GM12878 (cell line): ENCODE measurements at regions not wholly inside any gene's neighbourhood (a gene's known extent, or its start where the extent isn't known, plus 50 kb on each side); places are given as distances from the start of the nearest gene placed in this dataset.

Source experiments
- ATAC-seq: fragments of 200-7000 bp; cut with Tn5 transposase; 3 replicates; pipeline ENCODE4 v1.9.1; 2020; ENCODE audit warnings: mild to moderate bottlenecking, moderate library complexity
- BruUV-seq: library from RNA; stranded (reverse); fragments of 400-500 nt; replicated peaks from 2 replicates; lab custom pipeline; 2021; lab: Mats Ljungman, UMichigan
- CTCF ChIA-PET: fragments of 300-600 bp; sonication (Branson Sonifier 250); formaldehyde crosslinking; extraction: SDS; loops from one replicate; lab custom pipeline; 2021; ENCODE audit warnings: inconsistent platforms; lab: Yijun Ruan, JAX
- POLR2A ChIA-PET: fragments of 350-600 bp; formaldehyde crosslinking; extraction: SDS; loops from one replicate; lab custom pipeline; 2021; ENCODE audit warnings: inconsistent platforms; lab: Charles Lee
- RAD21 ChIA-PET: fragments of 300-600 bp; sonication (Branson Sonifier 250); formaldehyde crosslinking; loops from one replicate; lab custom pipeline; 2023; ENCODE audit warnings: antibody characterized with exemption; ENCODE audit not compliant: unreplicated experiment; lab: Charles Lee
- SMC1A ChIA-PET: fragments of 300-600 bp; sonication (Branson Sonifier 250); formaldehyde crosslinking; loops from one replicate; lab custom pipeline; 2023; ENCODE audit not compliant: unreplicated experiment, uncharacterized antibody; lab: Charles Lee
- DNase-seq: peaks from one replicate; pipeline ENCODE4 v3.0.0-alpha.2; 2011; ENCODE audit warnings: low read depth, low spot score
- FAIRE-seq: peaks from 3 replicates; lab custom pipeline; 2011; peaks lifted over from hg19 to GRCh38; lab: Jason Lieb, UNC
- H2AFZ ChIP-seq: 2 replicates; pipeline ENCODE4 v1.6.0; 2011; ENCODE audit warnings: low read depth, low read length, control low read depth; ENCODE audit not compliant: control insufficient read depth
- H3K27ac ChIP-seq: 2 replicates; pipeline ENCODE4 v1.5.1; 2011; ENCODE audit warnings: control low read depth; ENCODE audit not compliant: control insufficient read depth, insufficient read depth
- H3K27me3 ChIP-seq, 2 experiments: replicated peaks in 1 of 2; 2 replicates each; pipeline versions ENCODE4 v1.6.0 to v1.6.1; 2011; ENCODE audit warnings: low read length in 1 of 2; ENCODE audit not compliant: control insufficient read depth in 2 of 2, insufficient read depth in 2 of 2
- H3K36me3 ChIP-seq, 2 experiments: 2 replicates each; pipeline ENCODE4 v1.5.1; 2011; ENCODE audit warnings: low read length in 1 of 2; ENCODE audit not compliant: control insufficient read depth in 2 of 2, insufficient read depth in 2 of 2
- H3K4me1 ChIP-seq: 2 replicates; pipeline ENCODE4 v1.6.1; 2011; ENCODE audit warnings: mild to moderate bottlenecking, low read length, moderate library complexity, mixed read lengths; ENCODE audit not compliant: control insufficient read depth, insufficient read depth
- H3K4me2 ChIP-seq: 2 replicates; pipeline ENCODE4 v1.6.0; 2011; ENCODE audit warnings: control low read depth; ENCODE audit not compliant: control insufficient read depth, insufficient read depth
- H3K4me3 ChIP-seq: fragments of 200-600 bp; sonication (generic); 2 replicates; pipeline ENCODE4 v1.5.1; 2016
- H3K79me2 ChIP-seq: 2 replicates; pipeline ENCODE4 v1.6.0; 2011; ENCODE audit warnings: low read length; ENCODE audit not compliant: control insufficient read depth, insufficient read depth
- H3K9ac ChIP-seq: 2 replicates; pipeline ENCODE4 v1.8.0; 2011; ENCODE audit warnings: low read length, control low read depth, mixed read lengths; ENCODE audit not compliant: control insufficient read depth, insufficient read depth
- H3K9me3 ChIP-seq: replicated peaks from 3 replicates; pipeline ENCODE4 v1.5.1; 2011; ENCODE audit warnings: mild to moderate bottlenecking, low read length; ENCODE audit not compliant: control insufficient read depth, insufficient read depth
- H4K20me1 ChIP-seq: 2 replicates; pipeline ENCODE4 v1.6.0; 2011; ENCODE audit not compliant: control insufficient read depth, insufficient read depth
- CREB1 ChIP-seq: IDR thresholded peaks from 2 replicates; pipeline ENCODE4 v1.6.1; 2012; ENCODE audit warnings: low read depth, mild to moderate bottlenecking, inconsistent platforms
- ESRRA ChIP-seq: IDR thresholded peaks from 2 replicates; pipeline ENCODE4 v1.6.1; 2012; ENCODE audit warnings: mild to moderate bottlenecking, low read length, improper control_type of control experiment
- IRF4 ChIP-seq: IDR thresholded peaks from 2 replicates; pipeline ENCODE4 v1.6.1; 2011; ENCODE audit warnings: low read depth, low read length
- PAX8 ChIP-seq: fragments of 450-650 bp; IDR thresholded peaks from 2 replicates; pipeline ENCODE4 v1.6.1; 2017; ENCODE audit warnings: mild to moderate bottlenecking, moderate library complexity
- RAD51 ChIP-seq: fragments of 450-650 bp; IDR thresholded peaks from 2 replicates; pipeline ENCODE4 v1.6.1; 2016; ENCODE audit warnings: moderate library complexity, mild to moderate bottlenecking, inconsistent platforms
- RELA ChIP-seq: fragments of 450-650 bp; IDR thresholded peaks from 2 replicates; pipeline ENCODE4 v1.8.0; 2014; ENCODE audit warnings: borderline replicate concordance; ENCODE audit not compliant: partially characterized antibody
- SUPT20H ChIP-seq: IDR thresholded peaks from 2 replicates; pipeline ENCODE4 v1.6.1; 2011; ENCODE audit warnings: low read depth, mild to moderate bottlenecking, low read length, moderate library complexity, borderline replicate concordance; ENCODE audit not compliant: control insufficient read depth
- WRNIP1 ChIP-seq: IDR thresholded peaks from 2 replicates; pipeline ENCODE4 v1.6.1; 2011; ENCODE audit warnings: low read depth, low read length, improper control_type of control experiment, borderline replicate concordance
- YBX1 ChIP-seq: fragments of 450-650 bp; IDR thresholded peaks from 2 replicates; pipeline ENCODE4 v1.6.1; 2016; ENCODE audit warnings: antibody characterized with exemption
- ZNF207 ChIP-seq: fragments of 450-650 bp; IDR thresholded peaks from 2 replicates; pipeline ENCODE4 v1.6.1; 2014; ENCODE audit warnings: antibody characterized with exemption, mild to moderate bottlenecking, borderline replicate concordance
- WGBS: methylation state at CpG from one replicate; pipeline ENCODE4 v1.1.6; 2016; ENCODE audit warnings: low lambda C conversion rate; ENCODE audit not compliant: insufficient replicate concordance, insufficient coverage; ENCODE audit errors: missing lambda C conversion rate; 5-methylcytosine and 5-hydroxymethylcytosine counted together
- in situ Hi-C: fragments of 300-500 bp; cut with MboI; formaldehyde crosslinking; loops from 9 replicates; pipeline ENCODE4 v1.14.3; 2018; ENCODE audit warnings: mixed read lengths
- intact Hi-C: fragments of 100-400 bp; cut with micrococcal nuclease; formaldehyde crosslinking; loops from one replicate; pipeline ENCODE4 v1.14.2; 2022; ENCODE audit not compliant: unreplicated experiment

DNA sequence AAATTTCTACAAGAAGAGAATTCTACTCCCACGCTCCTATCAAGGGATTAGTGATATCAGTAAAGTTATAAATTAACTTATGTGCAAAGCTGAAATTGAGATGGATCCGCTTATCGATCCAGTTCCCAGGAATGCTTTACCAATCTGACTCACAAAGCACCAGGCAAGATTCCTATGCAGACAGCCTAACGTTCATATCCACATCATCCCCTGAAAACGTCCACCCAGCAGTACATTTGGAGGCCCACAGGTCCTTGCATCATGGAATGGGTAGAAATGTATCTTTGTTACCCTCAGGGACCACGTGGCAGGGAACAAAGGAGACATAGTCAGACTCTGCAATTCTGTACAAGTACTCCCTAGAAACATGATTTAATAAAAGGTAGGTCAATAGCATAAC, 147.4 kb downstream of the ESM1 start:
- H4K20me1 ChIP-seq = no peaks in the 10 kb centered on the region
- no peak overlapping the region for H2AFZ ChIP-seq
- no peak for ATAC-seq
- no peaks in the 10 kb centered on the region; the same call in 2 of the 3 replicates for H3K9me3 ChIP-seq
- TF ChIP-seq ESRRA = no peak
- in situ Hi-C loops (no loop called here), intact Hi-C loops (no loop called here)
- no peak overlapping the region for H3K27ac ChIP-seq
- H3K9ac ChIP-seq = no peak overlapping the region
- H3K4me1 ChIP-seq = no peaks in the 10 kb centered on the region
- WGBS = 10% methylated on average over 6 of the region's 6 CpGs
- CTCF ChIA-PET = no interaction called here
- peaks cover 0 to 3% of the 10 kb centered on the region in 2 experiments; a peak in 2 of 4 replicates for H3K27me3 ChIP-seq
- H3K4me3 ChIP-seq = no peak overlapping the region
- FAIRE-seq = no peak
- BruUV-seq = no TSS peak
- RAD21 ChIA-PET = no interaction called here
- H3K36me3 ChIP-seq = no peaks in the 10 kb centered on the region
- SMC1A ChIA-PET = no interaction called here
- POLR2A ChIA-PET = no interaction called here
- DNase-seq = no peak
- H3K79me2 ChIP-seq = no peaks in the 10 kb centered on the region
- H3K4me2 ChIP-seq = no peak overlapping the region

DNA sequence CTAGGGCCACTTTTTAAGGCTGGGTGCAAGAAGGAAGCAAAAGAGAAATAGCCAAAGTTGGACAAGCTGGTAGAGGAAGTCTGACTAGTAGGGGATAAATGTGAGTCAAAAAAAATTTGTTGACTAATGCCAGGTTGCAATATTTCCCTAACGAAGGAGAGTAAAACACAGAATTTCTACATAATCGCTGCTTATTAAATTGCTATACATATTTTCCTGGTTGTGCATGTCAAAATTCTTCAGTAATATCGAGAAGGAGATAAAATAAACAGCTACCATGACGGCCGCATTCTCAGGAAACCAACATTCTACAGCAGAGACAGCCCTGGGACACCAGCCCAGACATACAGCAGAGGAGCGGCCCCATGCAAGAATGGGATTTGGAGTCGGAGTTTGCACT, 148.3 kb downstream of the ESM1 start:
- WGBS = 43% methylated on average over 7 of the region's 7 CpGs
- POLR2A ChIA-PET = no interaction called here
- FAIRE-seq (no peak), ATAC-seq (no peak), DNase-seq (no peak)
- RAD21 ChIA-PET = no interaction called here
- in situ Hi-C loops (no loop called here), intact Hi-C loops (no loop called here)
- CTCF ChIA-PET = interaction anchor here (1.9 kb wide), 1 partner anchor 8 kb away, joined by 10 read pairs; no protein-coding TSS in a partner anchor
- H3K4me2 ChIP-seq = no peak overlapping the region
- BruUV-seq = no TSS peak
- SMC1A ChIA-PET = interaction anchor here (1.2 kb wide), 1 partner anchor 11 kb away, joined by 3 read pairs; no protein-coding TSS in a partner anchor
- peaks cover 0 to 3% of the 10 kb centered on the region in 2 experiments; a peak in 2 of 4 replicates for H3K27me3 ChIP-seq
- TF ChIP-seq ZNF207 (no peak), PAX8 (no peak), RAD51 (no peak), SUPT20H (no peak), RELA (no peak), YBX1 (no peak), IRF4 (no peak), WRNIP1 (no peak), CREB1 (no peak)
- H4K20me1 ChIP-seq = no peaks in the 10 kb centered on the region
- H3K9ac ChIP-seq = no peak overlapping the region
- no peak overlapping the region for H2AFZ ChIP-seq
- H3K27ac ChIP-seq = no peak overlapping the region
- no peaks in the 10 kb centered on the region for H3K36me3 ChIP-seq
- H3K4me3 ChIP-seq = no peak overlapping the region
- H3K4me1 ChIP-seq = no peaks in the 10 kb centered on the region
- H3K79me2 ChIP-seq = no peaks in the 10 kb centered on the region
- no peaks in the 10 kb centered on the region; the same call in 2 of the 3 replicates for H3K9me3 ChIP-seq
